GM21576 (cell line): ENCODE measurements at regions not wholly inside any gene's neighbourhood (a gene's known extent, or its start where the extent isn't known, plus 50 kb on each side); places are given as distances from the start of the nearest gene placed in this dataset.
A peak's percentile ranks its signal among the peaks of the same experiment; 100 is the strongest.

ENCODE experiments used
- ATAC-seq: cut with Tn5 transposase; IDR thresholded peaks from one replicate; pipeline ENCODE4 v1.9.1; 2021; ENCODE audit warnings: mild to moderate bottlenecking, moderate library complexity; ENCODE audit not compliant: unreplicated experiment

- ATAC-seq = no peak
Measured at GRCh38 chr13:105058517-105058916, 1476.9 kb downstream of the EFNB2 start.

DNA sequence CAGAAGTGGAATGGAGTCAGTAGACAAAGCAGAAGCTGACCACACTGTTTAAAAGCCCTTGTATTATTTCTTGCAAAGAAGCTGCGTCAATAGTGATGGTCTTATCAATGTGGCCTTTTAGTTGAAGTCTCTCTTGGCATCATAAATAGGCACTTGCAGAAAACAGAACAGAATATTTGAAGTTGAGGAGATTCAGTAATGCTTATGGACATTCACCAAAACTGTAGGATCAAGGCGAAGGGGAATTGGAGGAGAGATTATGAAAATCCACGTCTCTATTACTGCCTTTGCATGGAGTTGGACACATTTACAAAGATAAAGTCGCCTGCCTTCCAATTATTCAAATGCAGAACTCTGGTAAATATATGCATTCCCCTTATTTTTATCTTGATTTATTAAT lies 1482.8 kb downstream of the EFNB2 start:
- ATAC-seq = no peak

DNA sequence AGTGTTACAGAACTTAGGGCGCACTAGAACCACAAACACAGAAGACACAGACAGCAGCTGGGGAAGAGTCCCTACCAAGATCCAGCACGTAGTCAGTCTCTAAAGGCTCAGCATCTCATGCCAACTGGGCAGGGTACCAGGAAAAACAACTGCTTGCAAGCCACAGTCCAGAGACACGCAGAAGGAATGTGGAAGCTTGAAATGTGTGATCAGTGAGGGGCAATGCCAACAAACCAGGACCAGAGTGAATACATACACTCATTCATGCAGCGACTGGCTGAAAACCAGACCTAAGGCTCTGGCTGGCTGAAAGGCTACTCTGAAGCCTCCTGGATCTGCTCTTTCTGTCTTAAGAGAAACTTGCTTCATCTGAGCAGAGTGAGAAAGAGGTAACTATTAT lies 1484.8 kb downstream of the EFNB2 start:
- ATAC-seq = no peak

DNA sequence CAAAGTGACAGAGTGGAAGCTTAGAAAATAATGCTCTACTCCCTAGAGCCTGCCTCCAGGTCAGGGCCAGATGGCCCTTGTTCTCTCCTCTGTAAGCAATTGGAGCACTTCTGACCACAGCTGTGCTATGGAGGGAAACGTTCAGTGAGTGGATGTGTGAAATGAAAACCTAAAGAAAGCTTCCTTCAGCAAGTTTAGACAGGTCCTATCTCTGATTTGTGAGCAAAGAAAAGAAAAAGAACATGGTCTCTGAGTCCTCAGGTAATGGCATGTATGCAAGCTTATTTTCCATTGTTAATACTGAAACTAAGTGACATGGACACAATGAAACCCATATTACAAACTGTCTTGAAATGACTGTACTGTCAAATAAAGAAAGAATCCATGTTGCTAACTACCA lies 1486.8 kb downstream of the EFNB2 start:
- peak; percentile 95 for ATAC-seq

DNA sequence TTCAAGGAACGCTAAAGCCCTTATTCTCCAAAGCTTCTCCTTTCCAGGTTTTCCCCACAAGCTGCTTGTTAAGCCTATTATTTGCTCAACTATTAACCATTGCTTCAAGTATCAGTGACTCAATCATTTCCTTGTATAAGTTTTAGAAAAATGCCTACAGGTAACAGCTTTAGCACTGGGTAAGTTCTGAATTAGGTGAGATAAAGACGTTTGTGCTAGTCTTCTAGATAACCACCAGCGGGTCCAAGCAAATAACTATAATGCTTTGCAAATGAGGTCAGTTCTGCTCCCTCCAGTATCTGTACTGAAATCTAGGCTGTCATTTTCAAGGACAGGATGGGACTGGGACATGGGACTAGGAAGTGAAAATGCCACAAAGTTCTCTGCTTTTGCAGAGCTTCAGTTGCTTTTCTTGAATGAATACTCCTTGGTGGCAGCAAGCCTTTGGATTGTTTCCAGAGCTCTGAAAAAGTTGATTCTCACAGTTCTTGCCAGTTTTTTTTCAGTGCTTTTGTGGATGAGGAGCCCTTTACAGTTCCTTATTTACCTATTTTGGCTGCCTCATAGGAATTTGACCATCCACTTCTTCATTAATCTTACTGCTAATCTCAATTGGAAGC lies 1487.7 kb downstream of the EFNB2 start:
- no peak for ATAC-seq

DNA sequence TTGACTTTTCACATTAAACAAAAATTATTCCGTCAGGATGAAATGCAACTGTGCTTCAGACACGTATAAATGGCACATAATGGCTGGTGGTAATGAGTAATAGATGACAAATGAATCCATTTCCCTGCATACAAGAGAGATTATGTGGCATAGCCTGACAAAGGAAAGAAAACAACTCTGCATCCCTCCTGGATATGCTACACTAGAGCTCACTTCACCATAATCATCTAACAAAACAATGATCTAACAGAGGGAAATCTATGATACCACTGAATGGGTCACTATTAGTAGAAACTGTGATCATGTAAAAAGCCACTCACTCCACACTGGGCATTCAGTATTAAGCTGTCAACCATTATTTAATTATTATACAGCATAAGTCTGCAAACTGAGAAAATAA lies 1498.4 kb downstream of the EFNB2 start:
- ATAC-seq = no peak

DNA sequence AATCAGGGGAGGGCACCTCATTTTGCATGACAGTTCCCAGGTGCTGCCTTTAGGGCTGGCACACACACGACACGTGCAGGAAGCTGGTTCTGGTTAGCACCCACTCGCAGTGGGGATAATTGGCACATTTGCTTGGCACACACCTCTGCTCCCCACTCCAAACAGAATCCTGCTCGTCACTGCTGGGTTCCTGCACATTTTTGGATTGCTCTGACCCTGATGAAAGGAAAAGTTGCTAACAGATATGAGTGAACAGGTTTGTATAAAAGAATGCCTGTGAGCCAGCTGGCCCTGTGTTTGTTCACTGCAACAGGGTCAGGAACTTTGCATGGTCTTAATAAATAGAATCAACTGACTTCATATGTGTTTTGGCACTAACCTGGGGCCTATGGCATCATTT lies 1500.4 kb downstream of the EFNB2 start:
- ATAC-seq = no peak

GRCh38 chr13:105033999-105034398 lies 1501.5 kb downstream of the EFNB2 start:
- no peak for ATAC-seq

DNA sequence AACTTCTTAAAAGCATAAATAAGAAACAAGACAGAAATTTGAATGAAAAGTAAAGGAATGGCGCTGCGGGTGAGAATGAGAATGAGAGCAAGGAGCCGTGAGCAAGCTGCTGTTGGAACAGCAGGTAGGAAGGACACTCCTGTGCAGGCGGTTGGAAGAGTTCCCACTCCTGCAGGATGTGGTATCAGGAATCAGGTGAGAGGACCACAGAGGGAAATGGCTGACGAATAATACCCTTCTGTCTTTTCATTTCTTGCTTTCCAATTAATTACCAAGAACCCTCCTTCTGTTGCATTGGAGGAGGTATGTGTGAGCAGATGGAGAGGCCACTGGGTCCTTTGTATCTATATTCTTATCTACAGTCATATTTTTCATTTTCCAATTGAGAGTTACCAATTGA lies 1504.2 kb downstream of the EFNB2 start:
- ATAC-seq = no peak

GRCh38 chr13:105030851-105031250 lies 1504.6 kb downstream of the EFNB2 start:
- ATAC-seq = no peak

DNA sequence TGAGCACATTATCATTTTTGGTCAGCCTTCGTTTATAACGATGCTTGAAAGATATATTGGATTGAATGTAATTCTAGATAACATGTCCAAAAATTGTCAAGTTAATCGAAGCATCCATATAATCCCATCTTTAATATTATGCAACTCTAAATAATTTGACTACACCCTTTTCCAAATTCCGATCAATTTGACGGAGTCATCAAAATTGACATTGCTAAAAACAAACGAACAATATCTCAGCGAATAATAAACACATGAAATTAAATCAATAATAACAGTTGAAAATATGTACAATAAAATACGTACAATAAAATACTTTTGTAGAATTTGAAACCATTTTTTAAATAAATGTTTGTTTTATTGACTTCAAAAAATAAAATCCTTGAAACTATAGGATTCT lies 1516.4 kb downstream of the EFNB2 start:
- ATAC-seq = no peak

DNA sequence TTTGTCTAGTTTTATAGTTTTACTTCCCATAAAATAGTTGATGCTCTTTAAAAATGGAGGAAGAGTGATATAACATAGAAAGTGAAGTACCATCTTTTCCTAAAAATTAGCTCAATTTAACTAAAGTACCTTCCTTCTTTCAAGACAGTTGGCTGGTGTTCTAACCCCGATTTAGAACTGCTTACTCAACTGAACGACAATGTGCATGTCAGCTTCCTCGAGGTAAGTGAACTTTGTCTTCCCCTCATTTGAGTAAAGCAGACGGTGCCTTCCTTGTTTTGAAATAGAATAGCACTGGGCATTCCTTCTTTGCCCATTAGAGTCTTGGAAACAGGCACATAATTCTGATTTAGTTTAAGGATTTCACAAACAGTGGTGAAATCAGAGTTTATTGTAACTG lies 1519.2 kb downstream of the EFNB2 start:
- no peak for ATAC-seq

- ATAC-seq = no peak
Measured at GRCh38 chr13:105008604-105009003, 1526.9 kb downstream of the EFNB2 start.

GRCh38 chr13:105007166-105007808 lies 1528.2 kb downstream of the EFNB2 start:
- no peak for ATAC-seq

GRCh38 chr13:104996022-104996421 lies 1539.4 kb downstream of the EFNB2 start:
- no peak for ATAC-seq

DNA sequence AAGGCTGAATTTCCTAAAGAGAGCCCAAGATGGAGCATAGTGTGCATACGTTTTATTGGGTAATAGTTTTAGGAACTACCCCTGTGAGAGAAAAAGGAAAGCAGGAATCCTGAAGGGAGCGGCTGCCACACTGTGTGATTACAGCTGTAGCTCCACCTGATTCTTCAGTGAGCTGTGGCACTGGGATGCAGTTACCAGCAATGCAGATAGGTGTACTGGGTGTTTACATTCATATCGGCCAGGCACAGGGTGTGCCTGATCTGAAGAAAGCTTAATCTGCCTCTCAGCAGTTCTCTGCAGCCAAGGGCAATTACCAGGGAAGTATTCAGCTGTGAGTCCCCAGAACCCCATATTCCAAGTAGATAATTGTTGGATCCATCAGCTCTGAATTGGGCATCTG lies 1541.8 kb downstream of the EFNB2 start:
- ATAC-seq = no peak

GRCh38 chr13:104987621-104988020 lies 1547.8 kb downstream of the EFNB2 start:
- ATAC-seq = no peak

- peak; percentile 85 for ATAC-seq
Measured at GRCh38 chr13:104984296-104984818, 1551.1 kb downstream of the EFNB2 start.

DNA sequence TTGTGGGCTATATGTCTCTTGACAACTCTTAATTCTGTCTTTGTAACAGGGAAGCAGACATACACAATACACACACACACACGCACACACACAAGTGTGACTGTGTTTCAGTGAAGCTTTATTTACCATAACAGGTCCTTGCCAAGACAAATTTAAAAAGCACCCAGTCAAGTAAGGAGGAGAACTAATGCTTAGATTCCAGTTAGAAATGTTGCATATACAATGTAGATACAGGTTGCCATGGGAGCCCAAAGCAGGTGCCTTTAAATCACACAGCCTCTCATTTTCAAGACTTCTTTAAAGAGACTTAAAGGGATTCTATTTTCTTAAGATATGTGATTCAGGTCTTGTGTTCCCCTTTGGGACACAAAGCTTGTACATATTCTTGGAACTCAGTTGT lies 1551.9 kb downstream of the EFNB2 start:
- no peak for ATAC-seq

DNA sequence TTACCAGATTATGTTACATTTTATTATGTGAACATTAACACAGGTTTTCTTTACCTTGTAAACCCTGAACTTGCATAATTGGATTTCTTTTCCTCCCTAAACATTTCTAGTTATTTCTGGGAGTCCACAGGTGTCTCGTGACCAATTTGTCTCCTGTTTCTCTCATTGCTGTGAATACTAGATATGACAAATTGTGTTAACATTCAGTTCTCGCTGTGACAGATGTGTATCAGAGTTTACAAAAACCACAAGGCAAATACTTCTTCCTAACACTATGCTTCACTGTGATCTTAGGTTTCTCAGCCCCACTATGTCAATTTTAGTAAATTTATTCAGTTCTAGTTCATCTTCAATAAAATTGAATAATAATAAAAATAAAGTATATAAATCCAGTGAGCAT lies 1554.9 kb downstream of the EFNB2 start:
- ATAC-seq = no peak

DNA sequence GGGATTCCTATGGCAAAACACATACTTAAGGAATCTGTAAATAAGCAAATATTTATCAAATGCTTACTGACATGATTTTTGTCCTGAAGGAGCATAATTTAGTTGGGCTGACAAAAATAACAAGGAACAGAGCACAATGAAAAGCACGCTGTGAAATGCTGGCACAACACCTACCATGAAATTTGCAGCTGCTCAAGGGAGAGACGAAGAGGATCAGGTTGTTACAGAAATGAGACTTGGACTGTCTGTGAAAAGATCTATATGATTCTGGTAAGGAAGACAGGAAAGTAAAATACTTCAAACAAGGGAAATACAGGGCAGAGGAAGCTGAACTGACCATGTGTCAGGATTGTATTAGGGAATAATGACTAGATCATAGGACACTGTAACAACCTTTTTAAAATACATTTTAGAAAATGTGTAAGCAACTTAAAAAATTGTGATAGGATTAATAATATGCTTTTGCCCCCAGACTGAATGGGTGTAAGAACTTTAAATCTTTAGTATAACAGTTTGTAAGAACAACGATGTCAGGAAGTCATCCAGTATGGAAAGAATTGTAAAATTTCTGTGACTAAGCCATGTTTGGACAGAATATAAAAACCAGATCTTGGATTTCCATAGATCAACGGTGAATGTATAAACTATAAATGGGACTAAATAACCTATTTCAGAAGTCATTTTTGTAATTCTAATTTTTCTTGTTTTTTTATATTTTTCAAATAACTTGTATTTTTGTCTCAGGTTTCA lies 1556.0 kb downstream of the EFNB2 start:
- ATAC-seq = no peak

GRCh38 chr13:104976986-104977385 lies 1558.5 kb downstream of the EFNB2 start:
- no peak for ATAC-seq
